ENCODE measurements at regions not wholly inside any gene's neighbourhood (a gene's known extent, or its start where the extent isn't known, plus 50 kb on each side); places are given as distances from the start of the nearest gene placed in this dataset.
A peak's percentile ranks its signal among the peaks of the same experiment; 100 is the strongest.
"Not testable (repeated sequence)": the region's sequence is repeated elsewhere in the genome, so short reads cannot be mapped to it uniquely, and the experiment has no call there.

DNA sequence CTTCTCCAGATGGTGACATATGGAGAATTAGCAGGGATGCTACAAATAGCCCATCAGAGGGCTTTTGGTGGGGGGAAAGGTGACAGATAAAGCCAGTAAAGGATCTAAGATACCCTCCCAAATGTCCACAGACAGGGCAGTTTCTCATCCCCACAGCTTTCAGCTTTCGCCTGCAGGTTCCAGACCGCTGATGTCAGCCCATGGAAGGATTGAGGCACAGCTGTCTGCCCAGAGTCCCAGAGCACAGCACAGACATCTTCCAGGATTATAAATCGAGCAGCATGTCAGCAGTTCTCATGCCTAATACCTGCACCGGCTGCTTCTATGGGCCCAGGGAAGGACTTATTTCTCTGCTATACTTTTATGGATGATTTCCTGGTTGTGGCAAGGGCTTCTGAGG is 96.7 kb upstream of the MXRA5 start:
- Histone ChIP-seq H3K4me1 (replicated peaks) (no peaks in the 10 kb centered on the region), H3K36me3 (no peaks in the 10 kb centered on the region), H3K27me3 (replicated peaks) (no peaks in the 10 kb centered on the region), H3K27ac (no peak overlapping the region), H3K9me3 (replicated peaks) (no peaks in the 10 kb centered on the region), H3K4me3 (no peak overlapping the region)
- no peak for DNase-seq (ENCODE audit: low read depth in 1 of 2, low spot score in 2 of 2)

DNA sequence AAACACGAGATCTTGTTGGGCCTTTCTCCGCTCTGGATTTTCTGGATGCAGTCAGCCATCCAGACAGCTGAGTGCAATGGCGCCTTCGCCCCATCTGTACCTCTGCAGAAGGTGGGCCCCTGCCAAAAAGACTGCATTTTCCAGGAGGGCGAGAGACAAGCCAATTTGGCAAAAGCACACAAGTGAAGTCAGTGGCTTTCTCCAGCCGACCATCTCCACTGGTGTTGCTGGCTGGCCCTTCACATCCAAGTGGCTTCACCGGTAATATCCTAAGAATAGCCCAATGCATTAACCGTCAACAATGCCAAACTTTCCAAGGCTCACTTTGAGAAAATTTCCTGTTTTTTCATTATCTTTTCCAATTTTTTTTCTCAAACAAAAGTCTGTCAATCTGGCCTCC is 96.2 kb upstream of the MXRA5 start:
- H3K27me3 ChIP-seq (replicated peaks): no peaks in the 10 kb centered on the region

DNA sequence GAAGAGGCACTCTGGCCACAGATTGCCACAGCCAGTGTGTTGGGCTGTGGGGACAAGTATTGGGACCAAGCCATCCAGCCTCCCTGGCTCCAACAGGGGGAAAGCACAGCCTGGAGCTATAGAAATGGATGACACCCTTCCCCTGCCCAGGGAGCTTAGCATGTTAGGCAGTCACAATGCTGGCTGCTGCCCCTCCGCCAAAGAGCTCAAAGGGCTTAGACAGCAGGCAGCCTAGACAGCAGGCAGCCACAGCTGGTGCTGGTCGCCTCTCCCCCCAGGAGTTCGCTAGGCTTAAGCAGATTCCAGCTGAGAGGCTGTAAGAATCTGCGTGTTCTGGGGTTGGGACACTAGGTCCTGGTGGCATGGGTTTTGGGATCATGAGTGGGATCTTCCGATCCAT is 94.5 kb upstream of the MXRA5 start:
- H3K27me3 ChIP-seq (replicated peaks): no peaks in the 10 kb centered on the region
- H3K27ac ChIP-seq: no peak overlapping the region
- H3K36me3 ChIP-seq: no peaks in the 10 kb centered on the region
- no peak overlapping the region for H3K4me3 ChIP-seq
- no peaks in the 10 kb centered on the region for H3K9me3 ChIP-seq (replicated peaks)
- no peak for DNase-seq (ENCODE audit: low read depth in 1 of 2, low spot score in 2 of 2)
- H3K4me1 ChIP-seq (replicated peaks): no peaks in the 10 kb centered on the region

More for the DNA sequence above, 96.2 kb upstream of the MXRA5 start:
- no peak for DNase-seq (ENCODE audit: low read depth in 1 of 2, low spot score in 2 of 2)
- no peaks in the 10 kb centered on the region for H3K4me1 ChIP-seq (replicated peaks)
- no peaks in the 10 kb centered on the region for H3K9me3 ChIP-seq (replicated peaks)
- no peak overlapping the region for H3K27ac ChIP-seq
- no peak overlapping the region for H3K4me3 ChIP-seq
- no peaks in the 10 kb centered on the region for H3K36me3 ChIP-seq

DNA sequence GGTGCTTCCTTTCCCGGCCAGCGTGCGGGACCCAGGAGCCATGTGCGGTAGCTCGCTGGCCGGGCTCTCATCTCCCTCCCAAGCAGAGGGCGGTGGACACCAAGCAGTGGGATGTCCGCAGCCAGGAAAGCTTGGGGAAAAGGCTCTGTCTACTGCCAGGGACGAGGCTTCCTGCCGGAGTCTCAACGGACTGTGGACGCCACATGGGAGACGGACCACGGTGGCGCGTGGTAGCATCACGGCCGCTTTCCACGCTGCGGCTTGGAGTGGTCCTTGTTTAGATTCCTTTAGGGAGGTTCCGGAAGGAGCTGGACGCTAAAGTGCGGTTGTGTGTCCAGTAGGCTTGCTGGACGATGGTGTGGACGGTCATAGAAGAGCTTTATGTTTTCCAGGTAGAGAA is 89.5 kb upstream of the MXRA5 start:
- not testable (repeated sequence) for H3K9me3 ChIP-seq (replicated peaks); H3K27ac ChIP-seq; H3K36me3 ChIP-seq; H3K4me3 ChIP-seq; H3K27me3 ChIP-seq (replicated peaks); H3K4me1 ChIP-seq (replicated peaks); DNase-seq (ENCODE audit: low read depth in 1 of 2, low spot score in 2 of 2)

DNA sequence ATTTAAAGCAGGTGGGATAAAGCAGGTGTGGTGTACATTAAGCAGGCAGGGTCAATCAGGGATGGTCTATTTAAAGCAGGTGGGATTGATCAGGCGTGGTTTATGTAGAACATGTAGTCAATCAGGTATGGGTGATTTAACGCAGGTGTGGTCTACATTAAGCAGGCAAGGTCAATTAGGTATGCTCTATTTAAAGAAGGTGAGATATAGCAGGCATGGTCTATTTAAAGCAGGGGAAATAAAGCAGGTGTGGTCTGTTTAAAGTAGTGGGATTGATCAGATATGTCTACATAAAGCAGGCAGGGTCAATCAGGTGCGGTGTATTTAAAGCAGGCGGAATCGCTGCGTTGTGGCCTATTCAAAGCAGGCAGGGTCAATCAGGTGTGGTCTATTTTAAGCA is 88.6 kb upstream of the MXRA5 start:
- H3K9me3 ChIP-seq (replicated peaks): no peaks in the 10 kb centered on the region
- no peak for DNase-seq (ENCODE audit: low read depth in 1 of 2, low spot score in 2 of 2)
- no peaks in the 10 kb centered on the region for H3K27me3 ChIP-seq (replicated peaks)
- H3K36me3 ChIP-seq: no peaks in the 10 kb centered on the region
- no peak overlapping the region for H3K27ac ChIP-seq
- H3K4me1 ChIP-seq (replicated peaks): no peaks in the 10 kb centered on the region
- H3K4me3 ChIP-seq: no peak overlapping the region

DNA sequence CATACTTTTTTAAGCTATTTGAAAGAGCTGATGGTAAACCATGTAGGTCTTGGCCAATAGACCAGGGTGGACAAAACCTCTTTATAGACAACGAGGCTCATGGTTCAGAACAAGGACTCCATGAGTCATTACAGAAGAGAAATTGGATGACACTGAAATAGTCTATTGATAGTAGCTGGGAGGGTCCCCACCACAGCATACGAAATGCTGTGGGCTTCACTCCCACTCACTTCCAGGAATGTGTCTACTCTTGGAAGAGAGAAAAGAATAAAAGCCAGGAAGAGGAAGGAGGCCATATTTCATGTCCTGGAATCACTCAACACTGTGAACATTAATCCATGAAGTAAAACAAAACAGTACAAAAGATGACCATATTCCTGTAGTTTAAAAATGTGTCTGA is 82.3 kb upstream of the MXRA5 start:
- no peaks in the 10 kb centered on the region for H3K27me3 ChIP-seq (replicated peaks)
- no peaks in the 10 kb centered on the region for H3K9me3 ChIP-seq (replicated peaks)
- no peaks in the 10 kb centered on the region for H3K4me1 ChIP-seq (replicated peaks)
- no peak overlapping the region for H3K4me3 ChIP-seq
- H3K27ac ChIP-seq: no peak overlapping the region
- DNase-seq (ENCODE audit: low read depth in 1 of 2, low spot score in 2 of 2): no peak
- H3K36me3 ChIP-seq: no peaks in the 10 kb centered on the region

DNA sequence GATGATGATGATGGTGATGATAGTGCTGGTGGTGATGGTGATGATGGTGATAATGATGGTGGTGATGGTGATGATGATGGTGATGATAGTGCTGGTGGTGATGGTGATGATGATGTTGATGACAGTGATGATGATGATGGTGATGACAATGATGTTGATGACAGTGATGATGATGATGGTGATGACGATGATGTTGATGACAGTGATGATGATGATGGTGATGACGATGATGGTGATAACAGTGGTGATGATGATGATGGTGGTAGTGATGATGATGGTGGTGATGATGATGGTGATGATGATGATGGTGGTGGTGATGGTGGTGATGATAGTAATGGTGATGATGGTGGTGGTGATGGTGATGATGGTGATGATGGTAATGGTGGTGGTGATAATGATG is 80.1 kb upstream of the MXRA5 start:
- no peaks in the 10 kb centered on the region for H3K27me3 ChIP-seq (replicated peaks)
- no peak for DNase-seq (ENCODE audit: low read depth in 1 of 2, low spot score in 2 of 2)
- no peaks in the 10 kb centered on the region for H3K36me3 ChIP-seq
- H3K4me3 ChIP-seq: no peak overlapping the region
- no peaks in the 10 kb centered on the region for H3K4me1 ChIP-seq (replicated peaks)
- H3K9me3 ChIP-seq (replicated peaks): no peaks in the 10 kb centered on the region
- no peak overlapping the region for H3K27ac ChIP-seq

DNA sequence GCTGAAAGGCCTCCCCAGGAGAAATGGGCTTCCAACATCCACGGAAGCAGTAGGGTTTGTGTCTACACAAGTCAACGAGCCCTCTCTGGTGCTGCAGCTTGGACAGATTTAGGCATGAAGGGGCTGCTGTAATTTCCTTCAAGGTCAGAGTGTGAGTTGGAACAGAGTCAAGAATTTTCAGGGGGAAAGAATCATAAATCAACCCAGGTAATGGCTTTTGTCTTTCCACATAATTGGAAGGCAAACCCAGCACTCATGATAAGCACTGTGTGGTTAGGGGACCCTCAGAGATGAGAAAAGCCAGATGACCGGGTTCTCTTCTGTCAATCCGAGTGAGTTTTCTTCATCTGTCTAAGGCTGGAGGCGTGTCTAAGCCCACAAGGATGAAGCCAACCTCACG is 78.6 kb upstream of the MXRA5 start:
- H3K4me3 ChIP-seq: no peak overlapping the region
- no peaks in the 10 kb centered on the region for H3K36me3 ChIP-seq
- DNase-seq (ENCODE audit: low read depth in 1 of 2, low spot score in 2 of 2): no peak
- no peaks in the 10 kb centered on the region for H3K27me3 ChIP-seq (replicated peaks)
- H3K4me1 ChIP-seq (replicated peaks): no peaks in the 10 kb centered on the region
- no peak overlapping the region for H3K27ac ChIP-seq
- no peaks in the 10 kb centered on the region for H3K9me3 ChIP-seq (replicated peaks)

DNA sequence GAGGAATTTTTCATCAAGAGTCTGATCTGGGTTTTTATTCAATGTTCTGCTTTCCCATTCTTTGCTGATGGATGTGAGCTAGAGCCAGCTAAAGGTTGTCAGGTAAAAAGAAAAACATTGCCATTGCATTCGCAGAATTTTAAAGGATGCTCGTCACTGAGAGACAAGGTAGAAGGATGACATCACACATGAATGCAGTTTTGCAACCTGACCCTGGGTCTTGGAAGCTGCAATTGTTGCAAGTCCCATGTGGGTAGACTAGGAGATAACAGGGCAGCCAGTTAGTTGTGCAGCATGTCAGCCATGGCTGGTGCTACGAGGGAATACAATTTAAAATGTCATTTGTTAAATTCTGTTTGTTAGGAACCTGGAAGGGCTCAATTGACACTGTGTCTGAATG is 73.9 kb upstream of the MXRA5 start:
- Histone ChIP-seq H3K27ac (no peak overlapping the region), H3K4me3 (no peak overlapping the region), H3K4me1 (replicated peaks) (no peaks in the 10 kb centered on the region), H3K36me3 (no peaks in the 10 kb centered on the region), H3K9me3 (replicated peaks) (no peaks in the 10 kb centered on the region), H3K27me3 (replicated peaks) (no peaks in the 10 kb centered on the region)
- no peak for DNase-seq (ENCODE audit: low read depth in 1 of 2, low spot score in 2 of 2)

DNA sequence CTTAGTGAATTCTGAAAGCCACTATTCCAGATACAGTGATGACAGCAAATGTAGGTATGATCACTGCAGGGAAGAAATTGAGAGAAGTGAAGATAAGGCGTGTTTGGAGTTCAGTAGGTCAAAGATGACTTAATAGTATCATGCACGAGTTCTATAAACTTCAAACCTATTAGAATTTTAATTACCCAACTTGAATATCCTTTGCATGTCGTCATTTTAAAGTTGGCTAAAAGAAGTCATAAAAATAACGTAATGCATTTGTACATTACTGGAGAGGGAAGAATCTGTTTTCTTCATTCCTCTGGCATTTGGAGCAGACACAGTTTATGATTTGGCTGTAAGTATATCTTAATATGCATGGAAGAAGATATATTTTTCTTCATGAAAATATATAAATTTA is 68.6 kb upstream of the MXRA5 start:
- H3K36me3 ChIP-seq: no peaks in the 10 kb centered on the region
- no peak overlapping the region for H3K4me3 ChIP-seq
- no peaks in the 10 kb centered on the region for H3K9me3 ChIP-seq (replicated peaks)
- no peaks in the 10 kb centered on the region for H3K27me3 ChIP-seq (replicated peaks)
- DNase-seq (ENCODE audit: low read depth in 1 of 2, low spot score in 2 of 2): no peak
- peaks cover 3% of the 10 kb centered on the region; the same call in 1 of the 2 replicates for H3K4me1 ChIP-seq (replicated peaks)
- no peak overlapping the region for H3K27ac ChIP-seq

DNA sequence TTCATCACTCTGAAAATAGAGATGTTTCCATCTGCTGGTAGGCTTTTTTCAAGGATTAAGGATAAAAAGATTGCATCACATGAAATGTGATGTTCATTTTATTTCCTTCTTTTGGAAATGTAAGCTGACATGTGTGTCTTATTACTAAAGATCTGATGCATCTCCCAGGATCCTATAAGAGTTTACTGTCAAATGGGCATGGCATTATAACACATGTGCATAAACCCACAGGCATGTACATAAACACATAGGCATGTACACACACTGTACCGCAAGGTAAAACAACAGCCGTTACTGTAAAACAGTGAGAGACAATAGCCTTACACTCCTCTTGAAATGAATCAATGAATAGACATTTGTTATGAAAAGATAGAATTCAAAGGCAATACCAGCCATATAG is 65.2 kb upstream of the MXRA5 start:
- not testable (repeated sequence) for H3K27me3 ChIP-seq (replicated peaks); H3K9me3 ChIP-seq (replicated peaks); H3K4me1 ChIP-seq (replicated peaks); H3K36me3 ChIP-seq; H3K27ac ChIP-seq; H3K4me3 ChIP-seq; DNase-seq (ENCODE audit: low read depth in 1 of 2, low spot score in 2 of 2)

DNA sequence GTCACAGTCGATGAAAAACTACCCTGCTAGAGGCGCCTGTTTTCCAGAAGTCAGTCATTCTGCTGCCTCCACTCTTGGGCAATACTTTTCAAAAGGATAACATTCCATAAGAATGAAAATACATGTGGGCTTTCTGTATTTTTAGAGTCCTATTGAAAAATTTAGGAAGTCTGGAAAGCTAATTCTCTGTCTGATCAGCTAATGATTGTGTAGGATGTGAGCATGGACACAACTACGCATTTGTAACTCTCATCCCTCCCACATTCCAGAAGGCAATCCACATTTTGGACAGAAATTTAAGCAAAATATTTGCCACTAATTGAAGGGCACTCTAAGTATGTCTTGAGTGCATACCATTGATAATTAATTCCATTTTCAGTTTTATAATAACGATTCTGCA is 63.5 kb upstream of the MXRA5 start:
- H3K27ac ChIP-seq; H3K9me3 ChIP-seq (replicated peaks); H3K36me3 ChIP-seq; H3K4me1 ChIP-seq (replicated peaks); H3K27me3 ChIP-seq (replicated peaks); H3K4me3 ChIP-seq: not testable (repeated sequence)
- peak in 1 of 2 experiments; percentile 1 for DNase-seq (ENCODE audit: low read depth in 1 of 2, low spot score in 2 of 2)

DNA sequence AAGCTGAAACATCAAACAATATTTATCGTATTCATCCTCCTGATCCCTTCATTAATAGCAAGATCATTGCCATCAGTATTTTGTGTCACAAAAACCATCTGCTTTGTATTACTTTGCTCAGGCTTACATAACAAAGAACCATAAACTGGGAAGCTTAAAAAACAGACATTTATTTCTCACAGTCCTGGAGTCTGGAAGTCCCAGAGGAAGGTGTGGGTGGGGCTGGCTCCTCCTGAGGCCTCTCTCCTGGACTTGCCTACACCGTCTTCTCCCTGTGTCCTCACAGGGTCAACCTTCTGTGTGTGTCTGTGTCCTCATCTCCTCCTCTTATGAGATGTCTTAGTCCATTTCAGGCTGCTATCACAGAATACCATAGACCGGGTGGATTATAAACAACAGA is 61.3 kb upstream of the MXRA5 start:
- Histone ChIP-seq H3K27me3 (replicated peaks) (no peaks in the 10 kb centered on the region), H3K9me3 (replicated peaks) (no peaks in the 10 kb centered on the region), H3K4me1 (replicated peaks) (peaks cover 4% of the 10 kb centered on the region; the same call in 1 of the 2 replicates), H3K27ac (no peak overlapping the region), H3K4me3 (no peak overlapping the region), H3K36me3 (no peaks in the 10 kb centered on the region)
- no peak for DNase-seq (ENCODE audit: low read depth in 1 of 2, low spot score in 2 of 2)

DNA sequence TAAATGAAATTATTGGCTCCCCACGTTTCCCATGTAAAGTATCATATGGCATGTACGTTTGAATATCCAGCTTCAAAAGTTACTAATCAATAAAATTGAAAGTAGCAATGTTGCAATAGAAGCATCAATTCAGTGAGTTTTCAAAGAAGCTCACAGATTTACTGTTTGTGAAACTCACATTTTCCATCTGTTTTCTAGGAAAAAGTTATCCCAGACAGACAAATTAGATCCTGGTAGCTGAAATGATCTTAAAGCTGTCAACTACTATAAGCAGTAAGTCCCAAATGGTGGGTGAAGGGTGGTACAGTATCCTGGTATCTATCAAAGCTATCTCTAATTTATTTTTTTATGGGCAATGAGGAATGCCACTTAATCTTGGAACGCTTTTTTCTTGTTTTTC is 60.7 kb upstream of the MXRA5 start:
- DNase-seq (ENCODE audit: low read depth in 1 of 2, low spot score in 2 of 2): no peak
- no peaks in the 10 kb centered on the region for H3K36me3 ChIP-seq
- no peaks in the 10 kb centered on the region for H3K9me3 ChIP-seq (replicated peaks)
- no peaks in the 10 kb centered on the region for H3K27me3 ChIP-seq (replicated peaks)
- no peak overlapping the region for H3K4me3 ChIP-seq
- no peak overlapping the region for H3K27ac ChIP-seq
- H3K4me1 ChIP-seq (replicated peaks): peaks cover 4% of the 10 kb centered on the region; the same call in 1 of the 2 replicates

DNA sequence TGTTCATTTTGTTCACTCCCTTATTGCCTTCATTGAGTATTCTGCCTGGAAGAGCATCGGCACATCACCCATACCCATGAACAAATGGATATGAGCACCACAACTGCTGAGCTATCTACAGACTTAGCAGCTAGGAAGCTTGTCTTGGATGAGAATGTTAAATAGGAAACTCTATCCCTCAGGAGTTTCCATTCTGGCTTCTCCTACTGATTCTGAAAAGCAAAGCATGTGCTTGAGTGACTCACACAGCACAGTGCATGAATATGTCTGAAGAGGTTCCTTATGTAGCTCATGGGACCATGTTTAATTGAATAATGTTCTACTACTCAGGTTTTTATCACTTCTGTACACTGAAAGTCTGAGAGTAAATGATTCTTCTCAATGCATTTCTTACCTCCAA is 57.3 kb upstream of the MXRA5 start:
- H3K4me3 ChIP-seq: no peak overlapping the region
- H3K4me1 ChIP-seq (replicated peaks): no peaks in the 10 kb centered on the region
- no peaks in the 10 kb centered on the region for H3K36me3 ChIP-seq
- DNase-seq (ENCODE audit: low read depth in 1 of 2, low spot score in 2 of 2): no peak
- H3K9me3 ChIP-seq (replicated peaks): no peaks in the 10 kb centered on the region
- no peaks in the 10 kb centered on the region for H3K27me3 ChIP-seq (replicated peaks)
- H3K27ac ChIP-seq: no peak overlapping the region

Measured in SJSA1 (cell line).